ENCODE measurements at regions not wholly inside any gene's neighbourhood (a gene's known extent, or its start where the extent isn't known, plus 50 kb on each side); places are given as distances from the start of the nearest gene placed in this dataset.

DNA sequence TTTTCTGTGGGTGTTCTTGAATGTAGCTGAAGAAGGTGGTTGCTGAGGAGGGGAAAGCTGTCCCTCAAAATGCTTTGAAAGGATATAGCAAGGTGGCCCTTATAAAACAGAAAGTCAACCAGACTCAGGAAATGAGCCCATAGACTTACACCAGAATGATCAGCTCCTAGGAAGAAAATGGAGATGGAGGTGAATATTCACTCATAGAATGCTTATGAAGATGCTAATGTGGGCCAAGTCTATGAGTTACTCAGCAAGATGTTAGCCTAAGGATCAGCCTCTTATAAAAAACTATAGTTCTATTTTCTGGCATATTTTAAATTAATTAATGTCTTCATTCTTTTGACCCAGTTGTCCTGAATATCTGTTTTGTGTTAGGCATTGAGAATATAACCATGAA is 1054.0 kb downstream of the AGBL1 start:
- TF ChIP-seq POLR2AphosphoS5 (IDR thresholded peaks at IDR 0.05; ENCODE audit: borderline replicate concordance, low read depth, low read length) (no peak), EZH2 (IDR thresholded peaks at IDR 0.05) (no peak), FOXP2 (optimal IDR thresholded peaks at IDR 0.05; ENCODE audit: control extremely low read depth, extremely low read length, insufficient read depth) (no peak)
